GM19238 (cell line): ENCODE measurements at regions not wholly inside any gene's neighbourhood (a gene's known extent, or its start where the extent isn't known, plus 50 kb on each side); places are given as distances from the start of the nearest gene placed in this dataset.

Source experiments
- DNase-seq: peaks from one replicate; pipeline ENCODE4 v3.0.0; 2011; ENCODE audit warnings: low spot score; ENCODE audit not compliant: insufficient read length

- DNase-seq = no peak
Observed at GRCh38 chr1:25061261-25061995, 131.4 kb upstream of the RUNX3 start.

- no peak for DNase-seq
Observed at GRCh38 chr1:25057188-25057587, 127.1 kb upstream of the RUNX3 start.

GRCh38 chr1:25056536-25056935 lies 126.5 kb upstream of the RUNX3 start:
- no peak for DNase-seq

GRCh38 chr1:25055961-25056360 lies 125.9 kb upstream of the RUNX3 start:
- DNase-seq = no peak

- no peak for DNase-seq
Observed at GRCh38 chr1:25055324-25055780, 125.3 kb upstream of the RUNX3 start.

GRCh38 chr1:25054526-25055323 lies 124.6 kb upstream of the RUNX3 start:
- no peak for DNase-seq

- no peak for DNase-seq
Observed at GRCh38 chr1:25053576-25054250, 123.6 kb upstream of the RUNX3 start.

GRCh38 chr1:25051906-25052305 lies 121.8 kb upstream of the RUNX3 start:
- DNase-seq = no peak

- no peak for DNase-seq
Observed at GRCh38 chr1:25051504-25051903, 121.4 kb upstream of the RUNX3 start.

- no peak for DNase-seq
Observed at GRCh38 chr1:25050165-25050564, 120.1 kb upstream of the RUNX3 start.

- DNase-seq = no peak
Observed at GRCh38 chr1:25049190-25049589, 119.1 kb upstream of the RUNX3 start.

GRCh38 chr1:25048728-25049127 lies 118.7 kb upstream of the RUNX3 start:
- DNase-seq = no peak

GRCh38 chr1:25047506-25048240 lies 117.6 kb upstream of the RUNX3 start:
- DNase-seq = no peak

GRCh38 chr1:25046194-25046532 lies 116.1 kb upstream of the RUNX3 start:
- no peak for DNase-seq

- no peak for DNase-seq
Observed at GRCh38 chr1:25045480-25046193, 115.6 kb upstream of the RUNX3 start.

GRCh38 chr1:25043228-25043580 lies 113.1 kb upstream of the RUNX3 start:
- DNase-seq = no peak

GRCh38 chr1:25042331-25043227 lies 112.5 kb upstream of the RUNX3 start:
- DNase-seq = no peak

- no peak for DNase-seq
Observed at GRCh38 chr1:25041916-25042315, 111.8 kb upstream of the RUNX3 start.

- DNase-seq = no peak
Observed at GRCh38 chr1:25040122-25040685, 110.1 kb upstream of the RUNX3 start.

GRCh38 chr1:25039229-25039628 lies 109.2 kb upstream of the RUNX3 start:
- no peak for DNase-seq
